Cardiac fibroblast (primary cell): ENCODE measurements at regions not wholly inside any gene's neighbourhood (a gene's known extent, or its start where the extent isn't known, plus 50 kb on each side); places are given as distances from the start of the nearest gene placed in this dataset.

ENCODE experiments used
- DNase-seq, 2 donors: peaks; one replicate each; pipeline versions ENCODE4 v3.0.0 to v3.0.0-alpha.2; 2010; ENCODE audit warnings: low read depth in 2 of 2
- H3K4me3 ChIP-seq, 2 donors: replicated peaks in 1 of 2; 1 replicate in 1 of 2; 2 replicates in 1 of 2; pipeline ENCODE4 v1.5.1; 2011; ENCODE audit warnings: low read depth in 2 of 2, low read length in 2 of 2, mild to moderate bottlenecking in 2 of 2, moderate library complexity in 1 of 2
- CTCF ChIP-seq: IDR thresholded peaks from one replicate; pipeline ENCODE4 v1.5.1; 2011; ENCODE audit warnings: low read depth, mild to moderate bottlenecking, low read length, inconsistent platforms

- TF ChIP-seq CTCF: peak; percentile 82
- DNase-seq: peak; percentile 83
- H3K4me3 ChIP-seq: no peak overlapping the region
These were observed 52.0 kb upstream of the RNU6-8 start for GRCh38 chr14:32254952-32255679.

DNA sequence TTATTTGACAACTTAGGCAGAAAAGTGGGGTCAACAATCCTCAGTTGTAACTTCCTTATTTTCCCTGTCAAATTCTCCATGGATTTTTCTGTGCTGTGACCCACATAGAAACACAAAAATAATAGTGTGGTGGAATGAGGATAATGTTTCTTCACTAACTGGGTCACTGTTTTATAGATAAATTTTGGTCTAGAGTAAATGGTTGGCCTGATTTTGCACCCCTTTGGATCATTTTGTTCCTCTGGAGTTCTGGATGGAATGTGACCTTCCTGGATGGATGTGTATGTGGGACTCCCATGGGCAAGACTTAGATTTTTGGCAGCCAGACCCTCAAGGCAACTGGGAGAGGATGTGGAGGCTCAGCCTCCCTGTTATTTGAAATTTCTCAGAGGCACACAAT is 52.7 kb upstream of the RNU6-8 start:
- DNase-seq: no peak
- TF ChIP-seq CTCF: no peak
- no peak overlapping the region for H3K4me3 ChIP-seq

DNA sequence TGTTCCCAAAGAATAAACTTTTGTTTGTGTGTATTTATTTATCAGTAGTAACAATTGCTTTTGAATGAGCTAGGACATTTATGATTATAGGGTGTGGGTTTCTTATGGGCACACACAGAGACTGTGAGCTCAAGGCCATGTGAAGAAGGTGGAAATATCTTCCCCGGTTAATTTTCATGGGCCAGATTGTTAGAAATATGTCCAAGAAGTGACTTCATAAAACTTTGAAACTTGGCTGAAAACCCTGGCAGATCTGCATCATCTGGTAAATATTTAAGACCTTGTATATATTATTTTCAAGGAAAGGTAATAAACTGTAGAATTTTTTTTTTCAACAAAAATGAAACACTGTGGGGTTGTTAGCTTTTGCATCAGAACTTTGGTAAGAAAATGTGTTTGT is 53.5 kb upstream of the RNU6-8 start:
- H3K4me3 ChIP-seq: no peak overlapping the region
- peak in 1 of 2 donors; percentile 19 for DNase-seq
- TF ChIP-seq CTCF: no peak

GRCh38 chr14:32258336-32258993 is 55.4 kb upstream of the RNU6-8 start:
- TF ChIP-seq CTCF: no peak
- peak in 1 of 2 donors; percentile 22 for DNase-seq

GRCh38 chr14:32259368-32260013 is 56.4 kb upstream of the RNU6-8 start:
- DNase-seq: peak; percentile 22 to 51
- no peak overlapping the region for H3K4me3 ChIP-seq
- TF ChIP-seq CTCF: no peak

More at GRCh38 chr14:32258336-32258993, 55.4 kb upstream of the RNU6-8 start:
- no peak overlapping the region for H3K4me3 ChIP-seq

DNA sequence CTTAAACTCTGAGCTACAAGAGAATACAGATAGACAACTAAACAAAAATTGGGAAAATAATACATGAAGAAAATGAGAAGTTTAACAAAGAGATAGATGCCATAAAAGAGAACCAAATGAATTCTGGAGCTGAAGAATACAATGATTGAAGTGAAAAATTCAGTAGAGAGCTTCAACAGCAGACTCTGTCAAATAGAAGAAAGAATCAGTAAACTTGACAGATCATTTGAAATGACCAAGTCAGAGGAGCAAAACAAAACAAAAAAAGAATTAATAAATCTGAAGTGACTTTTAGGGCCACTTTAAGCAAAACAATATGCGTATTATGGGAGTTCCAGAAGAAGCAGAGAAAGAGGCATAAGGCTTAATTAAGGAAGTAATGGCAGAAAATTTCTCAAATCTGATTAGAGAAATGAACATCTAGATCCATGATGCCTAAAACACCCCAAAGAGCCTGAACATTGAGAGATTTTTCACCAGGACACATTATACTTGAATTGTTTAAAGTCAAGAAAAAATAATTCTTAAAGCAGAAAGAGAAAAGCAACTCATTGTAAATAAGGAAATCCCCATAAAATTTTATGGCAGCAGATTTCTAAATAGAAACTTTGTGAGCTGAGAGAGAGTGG is 61.0 kb upstream of the RNU6-8 start:
- no peak overlapping the region for H3K4me3 ChIP-seq
- no peak for DNase-seq
- no peak for TF ChIP-seq CTCF
